Activated naive CD4-positive, alpha-beta T cell treated with Interleukin-2 at 50 U/mL for 16 hours (primary cell): ENCODE measurements at regions not wholly inside any gene's neighbourhood (a gene's known extent, or its start where the extent isn't known, plus 50 kb on each side); places are given as distances from the start of the nearest gene placed in this dataset.
A peak's percentile ranks its signal among the peaks of the same experiment; 100 is the strongest.

Experiments
- DNase-seq: peaks from one replicate; pipeline ENCODE4 v3.0.0-alpha.2; 2020

DNA sequence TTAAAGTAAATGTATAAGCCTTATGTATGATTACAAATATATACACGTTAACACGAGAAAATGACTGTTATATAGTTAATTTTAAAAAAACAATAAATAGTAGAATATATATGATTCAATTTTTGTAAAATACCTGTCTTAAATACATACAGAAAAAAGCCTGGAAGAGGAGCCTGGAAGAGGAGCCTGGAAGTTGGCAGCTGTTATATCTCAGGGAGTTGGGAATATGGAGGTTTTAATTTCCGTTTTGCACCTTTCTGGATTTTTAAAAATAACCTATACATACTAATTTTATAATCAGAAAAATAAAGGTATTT lies 111.6 kb downstream of the WT1 start:
- no peak for DNase-seq

- no peak for DNase-seq
Measured at GRCh38 chr11:32325187-32325586, 110.2 kb downstream of the WT1 start.

DNA sequence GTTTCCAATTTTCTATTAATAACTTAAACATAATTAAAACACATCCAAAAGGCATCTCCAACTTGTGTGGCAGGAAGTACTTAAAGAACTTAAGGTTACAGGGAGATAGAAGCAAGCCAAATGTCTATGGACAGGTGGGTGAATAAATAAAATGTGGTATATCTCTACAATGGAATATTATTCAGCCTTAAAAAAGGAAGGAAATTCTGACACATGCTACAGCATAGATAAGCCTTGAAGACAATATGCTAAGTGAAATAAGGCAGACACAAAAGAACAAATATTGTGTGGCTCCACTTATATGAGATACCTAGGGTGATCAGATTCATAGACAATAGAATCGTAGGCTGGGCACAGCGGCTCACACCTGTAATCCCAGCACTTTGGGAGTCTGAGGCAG lies 109.6 kb downstream of the WT1 start:
- no peak for DNase-seq

- DNase-seq = no peak
Measured at GRCh38 chr11:32326522-32326921, 108.8 kb downstream of the WT1 start.

DNA sequence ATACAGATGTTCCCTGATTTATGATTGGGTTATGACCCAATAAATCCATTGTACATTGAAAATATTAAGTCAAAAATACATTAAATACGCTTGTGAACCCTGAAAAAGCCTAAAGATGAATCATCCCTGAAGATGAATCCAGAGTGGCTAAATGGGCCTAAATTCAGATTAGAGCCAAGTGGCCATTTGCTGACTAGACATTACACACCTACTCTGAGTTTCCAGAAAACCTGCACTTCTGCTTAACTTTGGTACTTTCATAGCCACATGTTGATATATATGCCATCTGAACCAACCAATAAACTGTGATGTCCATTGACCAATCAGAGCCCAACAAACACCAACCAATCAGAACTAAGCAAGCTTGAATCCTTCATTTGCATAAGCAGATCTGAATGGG lies 106.9 kb downstream of the WT1 start:
- DNase-seq = no peak

- no peak for DNase-seq
Measured at GRCh38 chr11:32331098-32331497, 104.2 kb downstream of the WT1 start.

- no peak for DNase-seq
Measured at GRCh38 chr11:32331792-32332191, 103.5 kb downstream of the WT1 start.

DNA sequence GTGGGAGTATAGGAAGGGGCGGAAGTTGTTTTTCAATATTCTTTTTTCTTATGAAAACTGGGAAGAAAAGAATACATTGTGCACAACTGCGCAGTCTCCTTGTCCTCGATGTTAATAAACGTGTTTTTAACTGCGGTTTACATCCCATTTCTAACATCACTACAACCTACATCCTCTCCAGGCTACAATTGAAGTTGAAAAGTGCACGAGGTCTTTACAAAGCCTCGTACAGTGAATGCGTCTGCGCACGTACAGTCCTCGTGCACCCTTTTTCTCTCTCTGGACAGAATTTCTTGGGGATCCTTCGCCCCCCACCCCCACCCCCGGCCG lies 102.4 kb downstream of the WT1 start:
- DNase-seq = no peak

GRCh38 chr11:32333320-32333991 lies 101.9 kb downstream of the WT1 start:
- peak; percentile 37 for DNase-seq

DNA sequence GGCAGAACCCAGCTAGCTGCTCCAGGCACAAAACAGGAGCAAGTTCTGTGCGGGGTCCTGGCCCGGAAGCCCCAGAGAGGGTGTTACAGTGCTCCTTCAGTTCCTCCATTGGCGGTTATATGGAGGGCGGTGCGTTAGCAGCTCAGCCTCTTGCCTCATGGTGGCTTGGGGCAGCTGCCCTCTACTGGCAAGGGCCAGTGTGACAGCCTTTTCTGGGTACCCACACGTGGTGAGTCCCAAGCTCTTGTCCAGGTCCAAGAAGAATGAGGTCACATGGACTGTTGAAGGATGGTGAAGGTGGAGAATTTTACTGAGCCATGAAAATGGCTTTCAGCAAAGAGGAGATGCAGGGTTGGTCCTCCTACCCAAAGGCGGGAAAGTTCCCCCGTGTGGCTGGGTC lies 100.5 kb downstream of the WT1 start:
- peak; percentile 10 for DNase-seq
